ENCODE measurements at regions not wholly inside any gene's neighbourhood (a gene's known extent, or its start where the extent isn't known, plus 50 kb on each side); places are given as distances from the start of the nearest gene placed in this dataset.
"Not testable (repeated sequence)": the region's sequence is repeated elsewhere in the genome, so short reads cannot be mapped to it uniquely, and the experiment has no call there.

- DNase-seq (ENCODE audit: low read depth): no peak
- no peak for TF ChIP-seq CTCF (IDR thresholded peaks at IDR 0.05; ENCODE audit: insufficient read depth, low read depth, low read length)
- H3K4me3 ChIP-seq (ENCODE audit: low read depth, low read length): no peak overlapping the region
These were observed 119.8 kb upstream of the LYZL2 start for GRCh38 chr10:30749385-30749784.

GRCh38 chr10:30748152-30748973 lies 118.8 kb upstream of the LYZL2 start:
- no peak for DNase-seq (ENCODE audit: low read depth)
- no peak for TF ChIP-seq CTCF (IDR thresholded peaks at IDR 0.05; ENCODE audit: insufficient read depth, low read depth, low read length)

GRCh38 chr10:30747633-30748032 lies 118.1 kb upstream of the LYZL2 start:
- DNase-seq (ENCODE audit: low read depth): peak; percentile 71
- no peak overlapping the region for H3K4me3 ChIP-seq (ENCODE audit: low read depth, low read length)
- peak; percentile 3 for TF ChIP-seq CTCF (IDR thresholded peaks at IDR 0.05; ENCODE audit: insufficient read depth, low read depth, low read length)

More at GRCh38 chr10:30748152-30748973, 118.8 kb upstream of the LYZL2 start:
- H3K4me3 ChIP-seq (ENCODE audit: low read depth, low read length): no peak overlapping the region

- no peak overlapping the region for H3K4me3 ChIP-seq (ENCODE audit: low read depth, low read length)
- no peak for DNase-seq (ENCODE audit: low read depth)
- TF ChIP-seq CTCF (IDR thresholded peaks at IDR 0.05; ENCODE audit: insufficient read depth, low read depth, low read length): no peak
These were observed 116.4 kb upstream of the LYZL2 start for GRCh38 chr10:30745953-30746352.

- DNase-seq (ENCODE audit: low read depth): peak; percentile 66
- TF ChIP-seq CTCF (IDR thresholded peaks at IDR 0.05; ENCODE audit: insufficient read depth, low read depth, low read length): no peak
- no peak overlapping the region for H3K4me3 ChIP-seq (ENCODE audit: low read depth, low read length)
These were observed 114.6 kb upstream of the LYZL2 start for GRCh38 chr10:30744106-30744505.

- DNase-seq (ENCODE audit: low read depth): no peak
- no peak for TF ChIP-seq CTCF (IDR thresholded peaks at IDR 0.05; ENCODE audit: insufficient read depth, low read depth, low read length)
These were observed 114.0 kb upstream of the LYZL2 start for GRCh38 chr10:30743586-30743985.

GRCh38 chr10:30742471-30742870 lies 112.9 kb upstream of the LYZL2 start:
- no peak overlapping the region for H3K4me3 ChIP-seq (ENCODE audit: low read depth, low read length)
- DNase-seq (ENCODE audit: low read depth): no peak
- no peak for TF ChIP-seq CTCF (IDR thresholded peaks at IDR 0.05; ENCODE audit: insufficient read depth, low read depth, low read length)

More at GRCh38 chr10:30743586-30743985, 114.0 kb upstream of the LYZL2 start:
- H3K4me3 ChIP-seq (ENCODE audit: low read depth, low read length): no peak overlapping the region

GRCh38 chr10:30740774-30741173 lies 111.2 kb upstream of the LYZL2 start:
- DNase-seq (ENCODE audit: low read depth); H3K4me3 ChIP-seq (ENCODE audit: low read depth, low read length): not testable (repeated sequence)

Measured in fibroblast of villous mesenchyme (primary cell).